ENCODE measurements at regions not wholly inside any gene's neighbourhood (a gene's known extent, or its start where the extent isn't known, plus 50 kb on each side); places are given as distances from the start of the nearest gene placed in this dataset.
"Not testable (repeated sequence)": the region's sequence is repeated elsewhere in the genome, so short reads cannot be mapped to it uniquely, and the experiment has no call there.

DNA sequence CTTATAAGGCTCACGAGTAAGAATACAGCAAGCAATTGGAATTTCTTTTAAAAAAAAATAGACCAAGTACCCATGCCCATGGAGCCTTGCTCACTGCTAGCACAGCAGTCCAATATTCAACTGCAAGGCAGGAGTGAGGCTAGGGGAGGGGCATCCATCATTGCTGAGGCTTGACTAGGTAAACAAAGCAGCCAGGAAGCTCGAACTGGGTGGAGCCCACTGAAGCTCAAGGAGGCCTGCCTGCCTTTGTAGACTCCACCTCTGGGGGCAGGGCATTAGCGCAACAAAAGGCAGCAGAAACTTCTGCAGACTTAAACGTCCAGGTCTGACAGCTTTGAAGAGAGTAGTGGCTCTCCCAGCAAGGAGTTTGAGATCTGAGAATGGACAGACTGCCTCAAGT lies 84.0 kb upstream of the STEAP1 start:
- not testable (repeated sequence) for DNase-seq (ENCODE audit: low read depth, low spot score)

- no peak for DNase-seq (ENCODE audit: low read depth, low spot score)
Measured at GRCh38 chr7:90078921-90079320, 75.3 kb upstream of the STEAP1 start.

DNA sequence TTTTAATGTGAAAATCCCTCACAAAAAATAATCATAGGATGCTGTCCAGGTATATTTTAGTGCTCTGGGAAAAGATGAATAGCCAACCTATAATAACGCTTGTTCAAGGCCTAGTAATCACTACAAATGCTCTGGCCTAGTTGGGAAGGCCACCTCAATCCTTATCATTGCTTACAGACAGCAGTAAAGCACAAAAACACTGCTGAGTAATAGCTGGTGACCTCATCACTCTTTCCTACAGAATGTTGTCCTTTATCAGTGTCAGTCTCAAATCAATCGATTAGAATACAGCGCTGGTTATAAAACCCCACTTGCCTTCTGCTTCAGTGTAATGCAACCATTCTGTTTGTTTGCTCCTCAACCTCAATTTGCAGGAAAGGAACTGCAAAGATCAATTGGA lies 72.6 kb upstream of the STEAP1 start:
- no peak for DNase-seq (ENCODE audit: low read depth, low spot score)

- DNase-seq (ENCODE audit: low read depth, low spot score): no peak
Measured at GRCh38 chr7:90092506-90092905, 61.8 kb upstream of the STEAP1 start.

- no peak for DNase-seq (ENCODE audit: low read depth, low spot score)
Measured at GRCh38 chr7:90094030-90094429, 60.2 kb upstream of the STEAP1 start.

Measured in astrocyte of the hippocampus (primary cell).